Stromal cell of bone marrow (primary cell): ENCODE measurements at regions not wholly inside any gene's neighbourhood (a gene's known extent, or its start where the extent isn't known, plus 50 kb on each side); places are given as distances from the start of the nearest gene placed in this dataset.
"Not testable (repeated sequence)": the region's sequence is repeated elsewhere in the genome, so short reads cannot be mapped to it uniquely, and the experiment has no call there.

Experiments used
- DNase-seq: peaks from one replicate; pipeline ENCODE4 v3.0.0-alpha.2; 2012; ENCODE audit warnings: low read depth

- no peak for DNase-seq
Observed at GRCh38 chr16:27600381-27600780, 50.4 kb downstream of the KATNIP start.

- DNase-seq: no peak
Observed at GRCh38 chr16:27602103-27602502, 52.2 kb downstream of the KATNIP start.

- peak; percentile 17 for DNase-seq
Observed at GRCh38 chr16:27605500-27606106, 55.7 kb downstream of the KATNIP start.

- no peak for DNase-seq
Observed at GRCh38 chr16:27611340-27611739, 61.4 kb downstream of the KATNIP start.

- no peak for DNase-seq
Observed at GRCh38 chr16:27613238-27613791, 63.4 kb downstream of the KATNIP start.

- no peak for DNase-seq
Observed at GRCh38 chr16:27617665-27618064, 67.7 kb downstream of the KATNIP start.

- no peak for DNase-seq
Observed at GRCh38 chr16:27618165-27618564, 68.2 kb downstream of the KATNIP start.

GRCh38 chr16:27618606-27619327 lies 68.8 kb downstream of the KATNIP start:
- no peak for DNase-seq

GRCh38 chr16:27620541-27620940 lies 70.6 kb downstream of the KATNIP start:
- no peak for DNase-seq

GRCh38 chr16:27624154-27625049 lies 74.5 kb downstream of the KATNIP start:
- DNase-seq: no peak

GRCh38 chr16:27625050-27625697 lies 75.2 kb downstream of the KATNIP start:
- no peak for DNase-seq

GRCh38 chr16:27627136-27627535 lies 77.2 kb downstream of the KATNIP start:
- DNase-seq: no peak

- DNase-seq: no peak
Observed at GRCh38 chr16:27628241-27628942, 78.4 kb downstream of the KATNIP start.

GRCh38 chr16:27628943-27629462 lies 79.1 kb downstream of the KATNIP start:
- DNase-seq: not testable (repeated sequence)

GRCh38 chr16:27632216-27632615 lies 82.3 kb downstream of the KATNIP start:
- no peak for DNase-seq

- no peak for DNase-seq
Observed at GRCh38 chr16:27633221-27633620, 83.3 kb downstream of the KATNIP start.

- no peak for DNase-seq
Observed at GRCh38 chr16:27633721-27634120, 83.8 kb downstream of the KATNIP start.

- DNase-seq: peak; percentile 28
Observed at GRCh38 chr16:27634779-27635178, 84.8 kb downstream of the KATNIP start.

GRCh38 chr16:27636453-27637240 lies 86.7 kb downstream of the KATNIP start:
- no peak for DNase-seq

- DNase-seq: no peak
Observed at GRCh38 chr16:27638833-27639560, 89.1 kb downstream of the KATNIP start.
